Stimulated activated naive CD4-positive, alpha-beta T cell treated with Interleukin-2 at 50 U/mL for 16 hours (primary cell): ENCODE measurements at regions not wholly inside any gene's neighbourhood (a gene's known extent, or its start where the extent isn't known, plus 50 kb on each side); places are given as distances from the start of the nearest gene placed in this dataset.
"Not testable (repeated sequence)": the region's sequence is repeated elsewhere in the genome, so short reads cannot be mapped to it uniquely, and the experiment has no call there.

ENCODE experiments used
- DNase-seq: peaks from one replicate; lab custom pipeline; 2025; lab: John Stamatoyannopoulos, UW

DNA sequence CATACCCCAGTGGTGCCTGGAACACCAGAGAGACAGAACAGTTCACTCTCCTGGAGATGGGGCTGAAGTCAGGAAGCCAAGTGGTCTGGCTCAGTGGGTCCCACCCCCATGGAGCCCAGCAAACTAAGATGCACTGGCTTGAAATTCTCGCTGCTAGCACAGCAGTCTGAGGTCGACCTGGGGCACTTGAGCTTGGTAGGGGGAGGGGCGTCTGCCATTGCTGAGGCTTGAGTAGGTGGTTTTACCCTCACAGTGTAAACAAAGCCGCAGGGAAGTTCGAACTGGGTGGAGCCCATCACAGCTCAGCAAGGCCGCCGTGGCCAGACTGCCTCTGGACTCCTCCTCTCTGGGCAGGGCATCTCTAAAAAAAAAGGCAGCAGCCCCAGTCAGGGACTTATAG is 272.0 kb downstream of the KLF13 start:
- no peak for DNase-seq

DNA sequence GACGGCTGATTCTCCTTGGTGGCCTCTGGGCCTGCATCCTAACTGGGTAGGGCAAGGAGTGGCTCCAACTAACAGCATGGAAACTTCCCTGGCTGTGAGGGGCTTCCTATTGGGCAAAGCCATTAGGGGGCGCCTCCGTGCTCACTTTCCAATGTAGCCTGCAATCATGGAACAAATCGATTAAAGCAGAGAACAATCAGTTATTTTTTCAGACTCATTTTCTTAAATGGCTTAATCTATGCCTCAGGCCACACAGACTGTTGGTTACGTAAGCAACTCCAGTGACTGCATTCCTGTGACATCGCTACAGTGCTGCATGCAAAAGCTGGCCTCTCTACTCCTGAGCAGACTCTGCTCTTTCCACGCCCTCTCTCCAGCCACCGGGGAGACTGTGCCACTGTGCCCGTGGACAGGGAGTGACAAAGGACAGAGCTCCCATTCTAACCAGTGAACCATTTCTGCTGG is 278.9 kb downstream of the KLF13 start:
- no peak for DNase-seq

DNA sequence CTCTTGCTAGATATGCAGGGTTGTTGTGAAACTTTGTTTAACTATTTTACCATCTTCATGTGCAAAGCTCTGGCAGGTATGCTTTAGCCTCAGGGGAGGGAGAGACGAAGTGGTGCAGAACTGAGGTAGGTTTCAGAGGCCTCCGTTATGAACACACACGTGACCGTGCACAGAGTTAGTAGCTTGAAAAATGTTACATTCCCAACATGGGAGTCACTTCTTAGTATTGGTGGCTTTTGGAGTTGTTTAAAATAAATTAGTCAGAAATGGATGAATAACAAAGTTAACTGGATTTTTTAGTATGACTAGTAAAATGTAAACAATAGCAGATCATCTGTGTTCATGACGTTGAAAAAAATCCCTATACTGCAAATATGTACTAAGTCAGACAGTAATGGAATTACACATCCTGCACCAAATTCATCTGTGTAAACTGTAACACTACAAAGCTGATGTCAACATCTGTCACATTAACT is 279.6 kb downstream of the KLF13 start:
- DNase-seq = no peak

DNA sequence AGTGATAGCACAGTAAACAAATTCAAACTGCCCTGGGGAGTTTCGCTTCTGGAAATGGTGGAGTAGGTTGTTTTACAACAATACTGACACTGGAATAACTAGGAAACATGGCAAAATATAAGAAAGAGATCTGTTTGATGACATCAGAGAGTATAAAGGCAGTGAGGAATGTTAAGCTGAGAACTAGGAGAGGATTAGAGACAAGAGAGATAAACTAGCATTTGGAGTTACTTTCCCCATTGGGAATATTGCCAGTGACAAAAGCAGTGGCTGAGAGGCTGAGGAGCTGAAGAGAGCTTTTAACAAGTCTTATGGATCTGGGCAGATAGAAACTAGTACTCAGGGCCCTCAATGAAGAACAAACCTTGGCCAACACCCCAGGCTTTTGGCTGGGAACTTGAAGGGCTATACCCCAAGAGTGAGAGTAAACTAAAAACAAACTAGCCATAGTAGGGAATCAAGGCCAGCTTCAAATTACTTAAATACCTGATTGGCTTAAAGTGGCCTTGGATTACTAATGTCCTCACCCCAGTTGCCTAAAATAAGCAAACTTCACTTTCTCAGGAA is 280.4 kb downstream of the KLF13 start:
- DNase-seq = no peak

DNA sequence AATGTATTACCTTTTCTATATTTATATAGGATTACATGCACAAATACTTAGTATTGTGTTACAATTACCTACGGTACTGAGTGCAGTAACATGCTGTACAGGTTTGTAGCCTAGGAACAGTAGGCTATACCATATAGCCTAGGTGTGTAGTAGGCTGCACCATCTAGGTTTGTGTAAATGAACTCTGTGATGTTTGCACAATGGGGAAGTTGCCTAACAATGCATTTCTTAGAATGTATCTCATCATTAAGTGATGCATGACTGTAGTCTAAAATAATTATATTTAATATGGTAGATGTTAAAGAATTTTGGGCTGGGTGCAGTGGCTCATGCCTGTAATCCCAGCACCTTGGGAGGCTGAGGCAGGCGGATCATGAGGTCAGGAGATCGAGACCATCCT is 281.0 kb downstream of the KLF13 start:
- no peak for DNase-seq

DNA sequence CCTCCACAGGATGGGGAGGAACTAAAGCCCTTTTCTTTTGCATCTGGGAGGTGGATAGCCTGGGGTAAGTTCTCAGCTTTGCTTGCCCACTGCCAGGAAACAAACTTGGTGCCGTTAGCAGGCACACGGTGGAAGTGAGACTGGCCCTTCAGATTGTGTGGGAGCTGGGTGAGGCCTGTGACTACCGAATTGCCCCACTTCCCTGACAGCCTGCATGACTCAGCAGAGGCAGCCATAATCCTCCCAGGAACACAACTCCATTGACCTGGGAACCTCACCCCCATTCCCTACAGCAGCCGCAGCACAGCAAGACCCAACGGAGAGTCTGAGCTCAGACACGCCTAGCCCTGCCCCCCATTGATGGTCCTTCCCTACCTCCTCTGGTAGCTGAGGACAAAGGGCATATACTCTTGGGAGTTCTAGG is 282.6 kb downstream of the KLF13 start:
- no peak for DNase-seq

DNA sequence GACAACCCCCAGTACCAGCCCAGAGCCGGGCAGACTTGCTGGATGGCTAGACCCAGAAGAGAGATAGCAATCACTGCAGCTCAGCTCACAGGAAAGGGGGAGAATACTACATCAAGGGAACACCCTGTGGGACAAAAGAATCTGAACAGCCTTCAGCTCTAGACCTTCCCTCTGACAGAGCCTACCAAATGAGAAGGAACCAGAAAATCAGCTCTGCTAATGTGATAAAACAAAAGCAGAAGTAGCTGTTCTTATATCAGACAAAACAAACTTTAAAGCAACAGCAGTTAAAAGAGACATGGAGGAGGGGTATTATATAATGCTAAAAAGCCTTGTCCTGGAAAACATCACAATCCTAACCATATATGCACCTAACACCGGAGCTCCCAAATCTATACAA is 283.3 kb downstream of the KLF13 start:
- DNase-seq = no peak

DNA sequence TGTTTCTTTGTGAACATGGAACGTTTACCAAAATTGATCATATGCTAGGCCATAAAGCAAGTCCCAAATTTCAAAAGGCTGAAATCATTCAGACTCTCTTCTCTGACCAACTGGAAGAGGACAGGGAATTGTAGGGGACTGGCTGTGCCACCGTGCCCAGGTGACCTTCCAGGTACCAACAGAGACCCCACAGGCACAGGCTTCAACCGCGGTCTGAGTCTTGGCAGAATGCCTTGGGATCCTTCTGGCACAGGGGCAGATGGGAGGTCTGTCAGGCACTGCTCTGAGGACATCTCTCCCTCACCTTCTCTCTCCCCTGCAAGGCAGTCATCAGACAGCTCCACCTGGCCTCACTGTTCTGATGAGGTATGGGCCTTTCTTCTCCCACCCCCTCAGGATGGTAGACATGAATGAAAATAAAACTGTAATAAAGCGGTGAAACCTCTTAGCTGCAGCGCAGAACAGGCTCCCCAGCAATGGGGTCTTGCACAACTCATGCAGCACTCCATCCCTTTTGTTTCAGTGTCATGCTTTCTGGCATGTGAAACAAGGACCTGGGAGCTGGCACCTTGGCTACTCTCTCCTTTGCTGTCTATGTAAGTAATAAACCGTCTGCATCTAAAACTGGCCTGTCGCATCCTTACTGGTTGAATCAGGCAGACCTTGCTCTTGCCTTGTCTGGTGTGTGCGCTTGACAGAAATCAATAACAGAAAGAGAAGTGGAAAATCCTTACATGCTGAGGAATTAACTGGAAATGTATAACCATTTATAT is 289.2 kb downstream of the KLF13 start:
- no peak for DNase-seq

DNA sequence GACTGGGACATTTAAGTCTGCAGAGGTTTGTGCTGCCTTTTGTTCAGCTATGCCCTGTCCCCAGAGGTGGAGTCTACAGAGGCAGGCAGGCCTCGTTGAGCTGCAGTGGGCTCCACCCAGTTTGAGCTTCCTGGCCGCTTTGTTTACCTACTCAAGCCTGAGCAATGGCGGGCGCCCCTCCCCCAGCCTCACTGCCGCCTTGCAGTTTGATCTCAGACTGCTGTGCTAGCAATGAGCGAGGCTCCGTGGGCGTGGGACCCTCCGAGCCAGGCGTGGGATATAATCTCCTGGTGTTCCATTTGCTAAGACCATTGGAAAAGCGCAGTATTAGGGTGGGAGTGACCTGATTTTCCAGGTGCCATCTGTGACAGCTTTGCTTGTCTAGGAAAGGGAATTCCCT is 296.7 kb downstream of the KLF13 start:
- not testable (repeated sequence) for DNase-seq

DNA sequence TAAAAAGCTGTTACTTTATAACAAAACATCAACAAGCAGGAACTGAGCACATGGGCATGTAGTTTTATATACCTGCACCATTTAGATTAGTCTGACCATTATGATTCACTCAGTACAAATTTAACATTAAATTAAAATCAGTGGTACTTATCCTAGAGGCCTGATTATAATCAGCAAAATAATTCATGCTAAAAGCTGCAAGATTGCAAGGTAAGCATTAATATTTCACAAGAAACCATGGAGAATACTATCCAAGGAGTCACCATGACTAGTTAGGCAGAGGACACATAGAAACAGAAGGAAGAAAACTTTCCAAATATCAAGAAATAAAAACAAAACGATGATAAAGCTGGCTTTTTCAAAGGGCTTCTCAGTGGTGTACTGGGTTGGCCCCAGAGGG is 297.5 kb downstream of the KLF13 start:
- DNase-seq = not testable (repeated sequence)

DNA sequence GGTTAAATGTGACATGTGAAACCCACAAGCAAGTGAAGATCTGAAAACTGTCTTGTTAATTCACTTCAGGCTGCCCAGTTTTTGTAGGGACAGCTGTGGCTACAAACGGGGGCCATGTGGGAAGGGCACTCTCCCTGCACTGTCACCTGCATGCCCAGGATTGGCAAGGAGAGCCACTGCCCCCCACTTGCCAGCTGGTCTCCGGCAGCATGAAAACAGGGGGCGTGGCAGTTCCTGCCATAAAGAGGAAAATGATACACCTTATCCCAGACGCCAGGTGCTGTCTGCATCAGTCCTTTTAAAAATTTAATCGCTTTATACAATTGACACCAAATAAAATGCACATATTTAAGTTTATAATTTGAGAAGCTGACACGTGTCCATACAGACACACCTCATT is 309.1 kb downstream of the KLF13 start:
- DNase-seq = not testable (repeated sequence)

DNA sequence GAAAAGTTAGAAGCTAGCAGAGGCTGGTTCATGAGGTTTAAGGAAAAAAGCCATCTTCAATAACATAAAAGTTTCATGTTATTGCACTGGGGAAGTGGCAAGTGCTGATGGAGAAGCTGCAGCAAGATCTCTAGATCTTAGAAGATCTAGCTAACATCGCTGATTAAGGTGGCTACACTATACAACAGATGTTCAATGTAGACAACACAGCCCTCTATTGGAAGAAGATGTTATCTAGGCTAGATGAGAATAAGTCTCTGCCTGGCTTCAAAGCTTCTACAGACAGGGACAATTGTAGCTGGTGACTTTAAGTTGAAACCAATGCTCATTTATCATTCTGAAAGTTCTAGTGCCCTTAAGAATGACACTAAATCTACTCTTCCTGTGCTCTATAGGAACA is 310.3 kb downstream of the KLF13 start:
- not testable (repeated sequence) for DNase-seq

DNA sequence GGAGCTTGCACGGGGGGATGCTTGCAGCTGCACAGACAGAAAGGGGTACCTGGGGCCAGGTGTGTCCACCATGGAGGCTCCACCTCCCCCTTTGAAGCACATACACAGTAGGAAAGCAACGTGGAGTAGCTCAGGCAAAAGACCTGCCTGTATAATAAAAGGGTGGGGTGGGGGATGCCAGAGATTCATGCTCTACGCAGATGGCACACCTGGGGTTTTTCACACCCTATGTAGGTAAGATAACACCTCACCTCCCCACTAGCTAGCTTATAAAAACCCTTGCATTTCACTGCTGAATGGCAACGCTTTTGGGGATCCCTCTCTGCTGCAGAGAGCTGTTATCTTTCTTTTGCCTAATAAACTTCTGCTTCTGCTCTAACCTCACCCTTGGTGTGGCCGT is 317.3 kb downstream of the KLF13 start:
- DNase-seq = not testable (repeated sequence)

DNA sequence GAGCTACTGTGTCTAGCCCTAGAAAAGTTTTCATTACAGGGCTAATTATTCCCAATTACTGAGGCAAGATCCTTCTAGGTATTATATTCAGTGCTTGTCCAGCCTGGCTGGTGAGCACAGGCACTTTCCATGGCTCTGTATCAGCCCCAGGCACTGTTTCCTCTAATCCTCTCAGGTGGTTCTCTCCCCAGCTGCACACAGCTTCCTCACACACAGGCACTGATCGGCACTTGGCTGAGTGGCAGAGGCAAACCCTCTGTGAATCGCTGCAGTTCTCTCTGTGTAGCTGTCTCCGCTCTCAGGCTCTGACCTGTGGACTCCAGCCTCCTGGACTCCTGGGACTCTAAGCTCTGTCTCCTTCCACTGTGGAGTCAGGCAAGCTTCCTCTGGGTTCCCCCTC is 318.1 kb downstream of the KLF13 start:
- not testable (repeated sequence) for DNase-seq

DNA sequence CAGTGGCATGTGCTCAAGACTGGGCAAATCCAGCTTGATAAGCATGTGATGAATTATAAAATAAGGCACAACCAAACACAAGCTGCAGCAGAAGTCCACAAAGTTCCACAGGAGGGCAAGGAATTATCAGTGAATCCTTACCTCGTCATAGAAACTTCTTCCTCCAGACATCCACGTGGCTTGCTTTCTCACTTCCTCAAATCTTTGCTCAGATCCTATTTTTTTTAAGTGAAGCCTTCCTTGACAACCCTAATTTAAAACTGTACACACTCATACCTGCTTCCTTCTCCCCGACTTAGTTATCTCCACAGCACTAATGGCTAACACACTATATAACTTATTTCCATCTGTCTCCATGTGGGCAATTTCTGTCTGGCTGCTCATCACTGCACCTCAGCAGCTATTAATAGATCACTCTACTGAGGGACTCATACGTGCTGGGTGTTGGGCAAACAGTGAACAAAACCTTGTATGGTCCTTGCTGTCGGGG is 320.7 kb downstream of the KLF13 start:
- not testable (repeated sequence) for DNase-seq

DNA sequence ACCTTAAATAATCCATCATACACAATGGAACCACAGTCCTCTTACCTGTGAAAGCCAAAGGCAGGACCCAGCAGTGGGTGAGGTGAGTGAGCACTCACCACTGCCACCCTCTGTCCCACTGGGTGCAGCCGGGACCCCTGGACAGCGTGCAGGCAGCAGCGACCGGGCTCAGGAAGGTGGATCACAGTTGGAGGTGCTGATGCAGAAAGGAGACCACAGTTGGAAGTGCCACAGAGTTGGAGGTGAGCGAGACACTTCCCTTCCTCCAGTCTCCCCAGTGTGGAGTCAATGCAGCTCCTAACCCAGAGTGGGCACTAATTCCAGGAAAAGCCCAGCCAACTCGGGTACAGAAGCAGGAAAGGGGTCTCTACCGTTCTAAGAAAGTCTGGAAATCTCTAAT is 323.0 kb downstream of the KLF13 start:
- not testable (repeated sequence) for DNase-seq

DNA sequence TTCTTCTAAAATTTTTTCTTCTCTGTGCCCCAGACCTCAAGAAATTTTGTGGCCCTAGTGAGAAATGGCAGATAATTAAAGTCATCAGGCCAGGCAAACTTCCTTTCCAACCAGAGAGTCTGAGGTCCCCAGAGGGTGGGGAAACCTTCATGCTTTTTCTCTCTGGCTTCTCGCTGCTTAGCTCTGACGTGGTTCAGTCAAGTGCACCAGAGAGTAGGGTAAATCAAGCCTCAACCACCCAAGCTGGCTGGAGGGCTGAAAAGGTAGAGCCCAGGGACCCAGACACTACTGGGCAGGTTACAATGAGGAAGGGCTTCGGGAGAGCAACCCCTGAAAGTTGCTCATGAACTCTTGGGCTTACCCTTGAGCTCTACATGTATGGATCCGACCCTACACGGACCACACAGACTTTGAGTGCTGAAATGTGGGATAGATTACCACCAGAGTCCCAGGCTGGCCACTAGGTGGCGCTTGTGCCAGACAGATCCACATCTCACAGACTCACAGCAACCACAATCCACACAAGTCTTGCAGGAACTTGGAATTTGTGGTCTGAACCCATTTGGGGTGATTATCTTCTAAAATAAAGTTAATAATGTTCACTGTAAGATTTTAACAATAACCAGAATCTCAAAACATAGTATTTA is 323.5 kb downstream of the KLF13 start:
- DNase-seq = not testable (repeated sequence)

DNA sequence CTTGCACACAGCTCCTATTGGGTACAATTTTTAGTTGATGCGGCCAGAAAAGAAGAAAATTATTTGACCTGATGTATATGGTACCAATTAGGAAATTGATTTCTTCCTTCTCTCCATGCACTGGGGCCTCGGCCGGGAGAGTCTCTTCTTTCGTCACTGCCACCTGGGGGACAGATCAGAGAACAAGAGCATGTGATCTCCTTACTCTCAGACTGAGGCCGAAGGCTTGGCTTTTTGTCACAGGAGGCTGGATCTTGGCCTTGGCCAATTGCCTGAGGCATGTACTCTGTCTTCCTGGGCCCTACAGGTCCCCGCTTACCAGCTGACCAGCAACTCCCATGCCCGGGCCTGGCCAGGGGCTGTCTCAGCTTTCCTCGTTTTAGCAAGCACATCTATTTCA is 330.3 kb downstream of the KLF13 start:
- not testable (repeated sequence) for DNase-seq

DNA sequence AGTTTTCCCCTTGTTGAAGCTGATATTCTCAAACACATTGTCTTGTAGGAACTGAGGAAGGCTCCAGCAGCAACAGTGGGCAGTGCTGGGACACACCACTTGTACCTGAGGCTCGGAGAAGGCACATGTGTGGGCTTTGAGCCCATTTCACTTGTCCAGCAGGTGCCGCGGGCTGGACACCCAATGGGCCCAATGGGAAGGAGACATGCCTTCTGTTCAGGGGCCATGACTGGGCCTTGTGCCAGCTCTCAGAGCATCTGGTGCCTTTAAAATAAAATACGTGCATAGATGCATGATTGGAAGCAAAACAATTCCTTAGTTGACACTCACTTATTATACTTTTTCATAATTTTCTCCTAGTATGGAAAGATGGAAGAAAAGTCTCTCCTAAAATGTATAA is 334.2 kb downstream of the KLF13 start:
- no peak for DNase-seq

DNA sequence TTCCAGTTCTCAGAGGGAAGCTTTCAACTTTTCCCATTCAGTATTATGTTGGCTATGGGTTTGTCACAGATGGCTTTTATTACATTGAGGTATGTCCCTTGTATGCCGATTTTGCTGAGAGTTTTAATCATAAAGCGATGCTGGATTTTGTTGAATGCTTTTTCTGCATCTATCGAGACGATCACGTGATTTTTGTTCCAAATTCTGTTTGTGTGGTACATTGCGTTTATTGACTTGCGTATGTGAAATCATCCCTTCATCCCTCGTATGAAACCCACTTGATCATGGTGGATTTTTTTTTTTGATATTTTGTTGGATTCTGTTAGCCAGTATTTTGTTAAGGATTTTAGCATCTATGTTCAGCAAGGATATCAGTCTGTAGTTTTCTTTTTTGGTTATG is 339.1 kb downstream of the KLF13 start:
- not testable (repeated sequence) for DNase-seq

DNA sequence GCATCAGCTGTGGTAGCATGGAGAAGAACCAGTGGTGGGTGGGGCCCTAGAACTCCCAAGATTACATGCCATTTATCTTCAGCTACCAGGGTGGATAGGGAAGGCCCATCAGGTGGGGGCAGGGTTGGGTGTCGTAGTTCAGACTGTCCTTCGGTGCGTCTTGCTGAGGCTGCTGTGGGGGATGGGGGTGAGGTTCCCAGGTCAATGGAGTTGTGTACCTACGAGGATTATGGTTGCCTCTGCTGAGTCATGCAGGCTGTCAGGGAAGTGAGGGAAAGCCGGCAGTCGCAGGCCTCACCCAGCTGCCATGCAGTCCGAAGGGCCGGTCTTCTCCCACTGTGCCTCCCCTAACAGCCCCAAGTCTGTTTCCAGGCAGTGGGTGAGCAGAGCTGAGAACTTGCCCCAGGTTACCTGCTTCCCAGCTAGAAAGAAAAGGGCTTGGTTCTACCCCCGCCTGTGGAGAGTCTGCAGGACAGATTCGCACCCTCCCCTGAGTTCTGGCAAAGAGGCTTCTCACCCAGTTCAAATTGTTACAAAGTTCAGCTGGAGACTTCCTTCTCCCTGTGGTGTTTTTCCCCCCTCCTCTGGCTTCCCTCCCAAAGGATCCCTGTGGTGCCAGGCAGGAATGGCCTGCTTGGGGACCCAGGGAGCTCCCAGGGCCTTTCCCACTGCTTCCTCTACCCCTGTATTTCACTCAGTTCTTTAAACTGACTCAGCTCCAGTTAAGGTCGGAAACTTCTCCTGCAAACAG is 342.7 kb downstream of the KLF13 start:
- DNase-seq = not testable (repeated sequence)

DNA sequence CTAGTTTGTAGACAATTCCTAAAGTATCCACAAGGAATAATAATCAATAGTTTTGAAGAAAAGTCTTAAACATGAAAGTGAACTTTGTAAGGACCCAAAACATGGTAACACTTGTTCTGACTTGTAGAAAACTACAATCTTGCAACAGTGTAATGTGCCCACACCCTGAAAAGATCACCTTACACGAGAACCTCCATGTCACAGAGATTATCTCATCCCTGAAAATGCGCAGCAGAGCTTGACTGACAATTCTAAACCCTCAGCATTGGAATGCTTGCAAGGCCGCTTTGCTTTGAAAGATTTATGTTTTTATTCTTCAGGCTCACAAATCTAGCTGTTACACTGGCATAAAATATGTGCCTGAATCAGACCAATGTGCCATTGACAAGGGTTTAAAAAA is 346.6 kb downstream of the KLF13 start:
- not testable (repeated sequence) for DNase-seq
